ENCODE measurements at regions not wholly inside any gene's neighbourhood (a gene's known extent, or its start where the extent isn't known, plus 50 kb on each side); places are given as distances from the start of the nearest gene placed in this dataset.

DNA sequence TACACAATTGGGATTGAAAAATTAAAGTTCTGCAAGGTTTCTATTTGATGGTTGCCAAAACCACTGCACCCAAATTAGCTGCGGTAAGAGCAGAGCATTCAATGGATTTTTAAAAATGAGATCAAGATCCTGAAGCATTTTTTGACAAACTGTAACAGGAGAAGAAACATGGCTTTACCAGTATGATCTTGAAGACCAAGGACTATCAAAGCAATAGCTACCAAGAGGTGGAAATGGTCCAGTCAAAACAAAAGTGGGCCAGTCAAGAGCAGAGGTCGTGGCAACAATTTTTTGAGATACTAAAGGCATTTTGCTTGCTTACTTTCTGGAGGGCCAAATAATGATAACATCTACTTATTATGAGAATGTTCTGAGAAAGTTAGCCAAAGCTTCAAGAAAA, 186.8 kb downstream of the RDH14 start:
- DNase-seq: no peak

DNA sequence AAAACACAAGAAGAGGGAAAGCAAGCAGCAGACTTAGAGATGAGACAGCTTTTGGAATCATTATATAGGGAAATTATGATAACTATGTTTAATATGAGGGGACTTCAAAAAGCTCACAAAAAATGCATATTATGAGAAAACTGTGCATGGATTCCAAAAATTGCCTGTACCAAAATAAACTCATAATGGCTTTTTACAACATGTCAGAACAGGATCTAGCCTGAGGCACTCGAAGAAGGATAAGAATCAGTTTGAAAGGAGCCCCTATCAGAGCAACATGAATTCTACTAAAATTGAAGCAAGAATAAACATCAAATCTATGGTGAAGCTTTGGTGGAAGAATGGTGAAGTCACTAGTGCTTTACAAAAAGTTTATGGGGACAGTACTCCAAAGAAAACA, 187.4 kb downstream of the RDH14 start:
- no peak for DNase-seq

DNA sequence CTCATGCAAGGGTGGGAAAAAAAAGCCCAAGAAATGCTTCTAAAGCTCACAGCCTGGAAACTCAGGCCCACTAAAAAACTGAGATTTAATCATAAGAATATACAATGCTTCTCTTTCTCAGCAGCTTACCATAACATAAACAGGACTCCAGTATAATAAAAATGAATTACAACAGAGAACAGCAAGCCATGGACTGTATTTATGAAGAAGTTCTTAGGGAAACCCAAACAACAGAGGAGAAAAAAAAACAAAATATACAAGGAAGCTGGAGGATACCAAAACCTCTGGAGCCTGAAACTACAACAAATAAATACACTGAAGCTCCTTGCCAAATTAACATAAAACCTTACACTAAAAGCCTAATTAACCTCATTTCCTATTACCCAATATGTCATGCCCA, 187.8 kb downstream of the RDH14 start:
- DNase-seq: no peak

DNA sequence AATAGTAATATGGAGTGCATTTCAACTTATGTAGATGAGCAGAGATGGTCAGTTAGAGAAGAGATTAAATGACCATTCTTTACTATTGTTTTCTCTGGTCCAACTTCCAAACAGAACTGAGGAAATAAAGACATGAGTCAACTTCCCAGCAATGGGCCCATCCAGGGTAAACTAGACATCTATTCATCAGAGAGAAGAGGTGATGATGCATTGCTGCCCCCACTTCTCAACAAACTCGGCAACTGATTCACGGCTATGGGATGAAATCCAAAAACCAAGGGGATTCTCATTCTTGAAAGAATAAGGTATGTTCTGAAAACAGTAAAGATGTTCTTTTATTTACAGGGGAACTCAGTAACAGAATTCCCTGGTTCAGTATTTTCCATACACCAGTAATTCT, 190.7 kb downstream of the RDH14 start:
- DNase-seq: no peak

DNA sequence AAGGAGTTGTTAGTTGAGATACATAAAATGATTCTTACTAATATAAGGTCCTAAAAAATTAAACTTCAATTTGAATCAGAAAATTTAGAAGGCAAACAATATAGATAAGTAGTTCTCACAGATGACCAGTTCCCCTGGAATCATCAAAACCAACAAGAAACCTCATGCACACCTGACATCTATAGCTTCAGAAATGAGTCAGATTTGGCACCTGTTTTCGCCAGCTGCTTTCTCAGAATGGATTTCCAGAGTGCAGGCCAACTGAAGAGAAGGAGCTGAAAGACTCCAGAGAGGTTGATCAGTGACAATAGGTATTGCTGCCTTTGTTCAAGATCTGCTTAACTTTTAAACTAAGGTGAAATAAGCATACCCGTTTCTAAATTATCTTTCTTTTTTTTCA, 192.4 kb downstream of the RDH14 start:
- DNase-seq: no peak

DNA sequence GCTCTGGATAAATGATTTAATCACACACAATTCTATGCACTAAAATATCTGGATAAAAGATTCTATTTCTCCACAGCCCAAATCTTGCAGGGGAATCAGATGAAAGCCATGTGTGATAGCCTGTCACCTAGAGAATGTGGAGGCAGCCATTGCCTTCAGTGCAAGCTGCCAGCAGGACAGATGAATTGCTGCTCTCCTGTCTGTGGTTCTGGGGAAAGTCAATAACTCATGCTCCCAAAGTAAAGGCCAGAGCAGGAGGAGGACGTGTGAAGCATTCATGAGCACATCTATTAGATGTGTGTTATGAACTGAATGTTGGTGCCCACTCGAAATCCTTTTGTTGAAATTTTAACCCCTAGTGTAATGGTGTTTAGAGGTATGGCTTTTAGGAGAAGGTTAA, 195.1 kb downstream of the RDH14 start:
- no peak for DNase-seq

DNA sequence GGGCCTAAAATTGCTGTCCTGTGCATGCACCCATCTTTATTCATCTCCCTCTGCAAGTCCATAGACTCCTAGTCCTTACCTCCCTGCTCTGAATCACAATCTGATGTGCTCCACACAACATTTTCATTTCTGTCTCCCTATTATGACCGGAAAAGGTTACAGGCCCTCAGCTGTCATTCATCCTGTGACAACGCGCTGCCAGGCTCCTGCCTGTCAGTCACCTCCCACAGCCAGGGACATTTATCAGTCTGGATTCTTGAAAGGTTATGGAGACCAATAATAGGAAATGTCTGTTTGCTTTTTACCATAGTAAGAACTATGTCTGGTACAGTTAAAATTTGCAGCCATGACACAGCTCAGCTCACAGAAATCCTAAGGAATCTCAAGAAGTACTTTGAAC, 197.1 kb downstream of the RDH14 start:
- no peak for DNase-seq

DNA sequence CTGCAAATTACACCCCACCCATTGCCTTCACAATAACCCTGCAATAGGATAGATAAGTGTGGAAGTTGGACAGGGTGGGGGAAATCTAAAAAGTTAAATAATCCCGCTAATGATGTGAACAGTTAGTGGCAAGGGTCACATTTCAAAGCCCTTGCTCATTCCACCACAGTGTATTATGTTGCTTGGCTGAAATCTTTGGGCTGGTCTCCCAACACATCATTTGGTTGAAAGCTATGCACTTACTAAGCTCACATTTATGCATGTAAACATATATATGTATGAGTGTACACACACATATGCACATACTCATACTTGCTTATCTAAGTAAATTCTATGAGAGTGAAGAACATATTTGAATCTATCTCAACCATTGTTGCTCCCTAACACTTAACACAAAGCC, 197.8 kb downstream of the RDH14 start:
- DNase-seq: no peak

DNA sequence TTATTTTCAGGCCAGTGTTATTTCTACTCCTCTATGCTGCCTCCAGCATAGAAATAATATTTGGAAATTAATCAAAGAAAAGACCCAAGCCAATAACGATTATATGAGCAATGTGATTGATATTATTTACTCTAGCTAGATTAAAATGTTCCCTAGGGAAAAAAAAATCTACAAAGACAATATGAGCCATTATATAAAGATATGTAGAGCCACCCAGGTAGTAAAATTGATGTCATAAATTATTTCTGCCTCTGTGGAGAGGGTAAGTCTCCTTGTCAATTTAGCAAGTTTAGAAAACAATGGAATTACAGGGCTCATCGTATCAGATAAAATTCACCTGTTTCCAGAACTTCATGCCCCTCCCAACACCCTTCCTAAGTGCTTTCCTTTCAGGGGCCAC, 202.9 kb downstream of the RDH14 start:
- no peak for DNase-seq

DNA sequence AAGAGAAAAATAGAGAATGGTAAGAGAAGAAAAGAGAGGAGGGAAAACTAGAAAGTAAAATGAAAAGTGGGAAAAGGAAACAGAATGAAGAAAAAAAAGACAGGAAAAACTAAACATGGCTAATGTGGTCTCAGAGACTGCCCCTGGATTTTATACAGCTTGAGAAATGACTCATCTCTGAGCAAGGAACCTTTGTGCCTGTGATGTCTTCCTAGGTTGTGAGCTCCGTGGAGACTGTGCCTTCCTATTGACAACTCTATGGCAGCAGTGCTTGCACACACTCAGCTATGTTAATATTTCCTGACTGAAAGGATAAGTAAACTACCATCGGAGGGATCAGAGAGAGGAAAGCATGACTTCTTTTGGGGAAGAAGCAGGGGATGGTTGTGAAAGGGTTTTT, 203.8 kb downstream of the RDH14 start:
- DNase-seq: no peak

DNA sequence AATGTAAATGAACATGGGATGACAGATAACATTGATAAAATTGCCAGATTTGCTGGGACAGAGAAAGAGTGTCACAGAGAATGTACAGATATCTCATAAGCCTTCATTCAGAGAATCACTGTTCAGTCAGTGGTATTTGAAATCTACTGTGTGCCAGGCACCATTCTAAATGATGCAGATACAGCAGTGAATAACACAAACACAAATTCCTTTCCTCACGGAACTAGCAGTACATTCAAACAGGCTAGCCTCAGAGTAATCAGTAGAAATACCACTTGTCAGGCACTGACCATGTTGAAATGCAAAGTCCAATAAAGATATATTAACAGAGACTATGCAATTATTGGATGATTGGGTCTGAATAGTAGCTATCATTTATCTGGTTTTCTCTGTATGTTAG, 211.0 kb downstream of the RDH14 start:
- DNase-seq: no peak

DNA sequence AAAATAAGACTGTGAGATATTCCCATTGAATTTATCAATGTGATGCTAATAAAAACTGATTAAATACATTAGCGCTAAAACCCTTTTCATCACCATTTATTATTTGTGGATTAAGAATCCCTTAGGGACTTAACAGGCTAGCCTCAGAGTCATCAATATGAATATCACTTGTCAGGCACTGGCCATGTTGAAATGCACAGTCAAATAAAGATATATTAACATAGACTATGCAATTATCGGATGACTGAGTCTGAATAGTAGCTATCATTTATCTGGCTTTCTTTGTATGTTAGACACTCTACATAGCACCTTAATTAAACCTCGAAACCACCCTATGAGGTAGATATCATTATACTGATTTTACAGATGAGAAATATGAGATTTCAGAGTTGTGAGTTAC, 213.6 kb downstream of the RDH14 start:
- no peak for DNase-seq

DNA sequence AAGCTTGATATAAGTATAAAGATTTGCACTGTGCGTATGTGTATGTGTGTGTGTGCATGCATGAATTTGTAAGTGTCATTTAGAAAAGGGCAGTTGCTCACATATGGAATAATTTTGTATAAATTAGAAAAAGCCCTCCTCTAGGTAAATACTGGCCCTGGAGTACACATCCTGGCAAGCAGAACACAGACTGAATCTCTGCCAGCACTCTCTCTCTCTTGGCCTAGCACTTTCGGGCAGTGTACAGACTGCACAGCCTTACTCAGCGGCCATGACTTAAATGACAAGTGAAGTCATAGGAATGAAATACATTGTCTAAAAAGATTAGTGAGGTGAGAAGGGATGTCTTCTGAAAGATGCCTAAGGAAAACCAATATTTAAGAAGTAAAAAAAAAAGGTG, 214.1 kb downstream of the RDH14 start:
- DNase-seq: no peak

DNA sequence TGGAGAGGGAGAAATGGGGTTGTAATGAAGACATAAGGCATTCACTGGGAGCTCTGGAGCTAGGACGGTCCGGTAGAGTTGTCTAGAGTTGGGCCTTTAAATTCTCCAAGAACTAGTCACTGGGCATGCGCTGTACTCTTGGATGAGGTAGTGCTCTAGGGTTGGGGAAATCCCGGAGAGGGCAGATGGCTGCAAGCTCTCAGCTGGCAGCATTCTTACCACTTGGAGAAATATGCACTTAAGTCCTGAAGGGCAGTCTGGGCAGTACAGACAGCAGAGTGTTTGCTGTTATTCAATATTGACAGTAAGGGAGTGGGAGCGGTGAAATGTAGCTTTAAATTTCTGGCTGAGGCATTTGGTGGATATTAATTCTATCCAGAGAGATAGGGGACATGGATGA, 214.6 kb downstream of the RDH14 start:
- DNase-seq: no peak

DNA sequence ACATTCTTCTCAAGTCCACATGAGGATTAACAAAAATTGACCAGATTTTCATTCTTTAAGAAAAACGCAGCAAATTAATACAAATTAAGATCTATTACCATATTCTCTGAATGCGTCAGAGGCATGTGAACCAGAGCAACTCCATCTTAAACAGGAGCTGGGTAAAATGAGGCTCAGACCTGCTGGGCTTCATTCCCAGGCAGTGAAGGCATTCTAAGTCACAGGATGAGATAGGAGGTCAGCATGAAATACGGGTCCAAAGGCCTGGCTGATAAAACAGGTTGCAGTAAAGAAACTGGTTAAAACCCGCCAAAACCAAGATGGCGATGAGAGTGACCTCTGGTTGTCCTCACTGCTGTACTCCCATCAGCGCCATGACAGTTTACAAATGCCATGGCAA, 217.6 kb downstream of the RDH14 start:
- DNase-seq: no peak

DNA sequence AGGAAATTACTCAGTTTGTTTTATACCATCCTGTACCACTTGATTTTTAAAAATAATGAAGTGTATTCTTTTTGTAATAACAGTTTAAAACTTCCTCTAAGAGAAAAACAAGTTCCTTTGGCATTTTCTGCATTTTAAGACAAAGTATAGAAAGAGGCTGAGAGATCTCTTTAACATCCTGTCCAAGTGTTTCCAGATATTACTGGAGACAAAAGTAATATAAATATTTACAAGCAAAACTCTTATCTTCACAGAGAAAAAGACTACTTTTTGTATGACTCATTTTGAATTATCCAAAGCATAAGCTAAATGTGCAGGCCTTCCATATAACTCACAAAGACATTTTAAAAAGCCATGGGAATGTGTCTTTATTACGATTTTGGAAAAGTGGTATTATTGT, 221.1 kb downstream of the RDH14 start:
- DNase-seq: no peak

DNA sequence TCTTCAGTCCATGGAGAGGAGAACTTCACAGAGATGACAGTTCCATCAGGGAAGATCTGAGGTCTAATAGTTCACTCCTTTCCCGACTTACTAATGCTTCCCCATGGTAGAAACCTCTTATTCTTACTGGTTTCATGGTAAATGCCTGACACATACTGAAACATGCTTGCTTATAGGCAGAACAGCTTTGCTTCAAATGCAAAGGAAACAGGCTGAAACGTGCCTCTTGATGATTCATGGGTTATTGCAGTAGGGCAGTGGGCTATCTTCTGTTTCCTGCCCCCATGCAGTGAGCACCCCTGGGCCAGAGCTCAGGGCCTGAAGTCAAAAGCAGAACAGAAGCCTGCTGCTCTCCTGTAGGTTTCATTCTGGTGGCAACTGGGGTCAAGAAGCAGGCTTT, 223.5 kb downstream of the RDH14 start:
- DNase-seq: no peak

DNA sequence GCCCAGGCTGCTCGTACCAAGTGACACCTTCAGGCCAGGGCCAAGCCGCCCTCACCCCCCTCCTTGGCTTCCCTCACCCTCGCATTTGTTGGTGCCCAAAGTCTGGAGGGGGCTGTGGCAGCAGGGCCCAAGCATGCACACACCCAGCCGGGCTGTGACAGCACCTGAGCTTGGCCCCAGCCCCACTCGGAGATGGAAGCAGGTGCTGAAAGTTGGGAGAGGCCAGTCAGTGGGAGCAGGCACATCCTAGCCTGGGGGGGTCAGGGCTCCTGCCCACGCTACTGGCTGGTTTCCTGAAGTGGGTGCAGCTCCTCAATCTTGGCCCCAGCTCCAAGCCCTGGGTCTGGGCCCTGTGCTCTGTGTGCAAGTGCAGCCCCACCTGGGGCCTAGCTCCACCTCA, 228.0 kb downstream of the RDH14 start:
- no peak for DNase-seq

DNA sequence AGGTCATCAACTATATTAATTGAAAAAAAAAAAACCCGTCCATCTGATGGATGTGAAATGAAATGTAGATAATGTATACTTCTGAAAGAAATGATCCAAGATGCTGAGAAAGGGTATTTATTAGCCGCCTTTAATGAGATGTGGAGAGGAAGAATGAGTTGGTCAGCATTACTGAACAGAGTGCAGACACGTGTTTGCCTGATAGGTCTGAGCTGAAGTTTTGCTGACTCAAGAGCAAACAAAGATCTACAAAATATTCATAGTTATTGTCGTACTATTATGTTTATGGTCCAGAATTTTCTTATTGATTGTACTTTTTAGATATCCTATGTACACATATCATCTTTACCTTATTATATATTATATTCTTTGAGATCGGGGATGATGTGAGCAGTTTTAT, 235.3 kb downstream of the RDH14 start:
- no peak for DNase-seq

DNA sequence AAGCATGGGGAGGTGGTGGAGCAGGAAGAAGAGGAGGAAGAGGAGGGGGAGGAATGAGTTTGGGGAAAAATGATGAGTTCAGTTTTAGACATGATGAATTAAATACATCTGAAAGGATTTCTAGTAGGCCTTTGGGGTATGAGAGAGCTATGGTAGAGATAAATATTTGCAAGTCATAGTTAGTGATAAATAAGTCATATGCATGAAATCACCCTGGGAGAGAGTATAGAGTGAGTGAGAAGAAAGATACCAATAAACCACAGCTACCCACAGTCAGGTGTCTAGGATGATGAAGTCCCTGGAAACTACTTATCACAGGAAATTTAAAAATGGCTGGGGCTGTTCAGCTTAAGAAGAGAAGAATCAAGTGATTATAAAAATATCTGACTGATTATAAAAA, 240.5 kb downstream of the RDH14 start:
- no peak for DNase-seq

DNA sequence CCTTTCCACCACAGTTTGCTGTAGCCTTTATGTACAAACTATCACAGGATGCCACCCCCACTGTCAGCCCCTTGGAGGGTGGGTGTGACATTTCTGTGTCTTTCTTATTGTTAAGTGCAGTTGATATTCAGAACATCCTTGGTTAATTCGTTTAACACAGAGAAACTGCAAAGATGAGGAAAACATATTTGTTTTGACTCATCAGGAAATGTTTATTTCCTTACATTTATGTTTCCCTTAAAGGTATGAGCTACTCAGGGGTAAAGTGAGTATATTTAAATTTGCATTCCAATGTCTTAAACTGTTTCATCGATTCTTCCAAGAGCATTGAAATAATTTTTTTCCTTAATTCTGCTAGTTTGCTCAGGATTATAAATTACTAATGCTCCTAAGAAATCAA, 243.4 kb downstream of the RDH14 start:
- no peak for DNase-seq

DNA sequence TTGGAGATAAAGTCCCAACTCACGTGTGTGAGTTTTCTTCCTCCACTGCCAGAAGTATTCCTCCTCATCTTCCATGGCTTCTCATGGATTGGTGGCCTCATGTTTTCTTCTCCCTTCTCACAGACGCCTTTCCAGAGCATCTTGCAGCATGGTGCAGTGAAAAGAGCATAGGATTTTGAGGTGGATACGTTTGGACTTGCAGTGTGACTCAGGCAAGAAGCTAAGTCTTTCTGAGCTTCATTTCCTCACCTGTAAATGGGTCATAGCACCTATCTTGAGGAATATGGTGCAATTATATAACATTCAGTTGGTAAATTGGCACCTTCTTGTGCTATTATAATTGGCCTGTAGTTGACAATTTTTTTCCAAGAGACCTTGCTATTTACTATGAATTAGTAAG, 247.6 kb downstream of the RDH14 start:
- DNase-seq: no peak

DNA sequence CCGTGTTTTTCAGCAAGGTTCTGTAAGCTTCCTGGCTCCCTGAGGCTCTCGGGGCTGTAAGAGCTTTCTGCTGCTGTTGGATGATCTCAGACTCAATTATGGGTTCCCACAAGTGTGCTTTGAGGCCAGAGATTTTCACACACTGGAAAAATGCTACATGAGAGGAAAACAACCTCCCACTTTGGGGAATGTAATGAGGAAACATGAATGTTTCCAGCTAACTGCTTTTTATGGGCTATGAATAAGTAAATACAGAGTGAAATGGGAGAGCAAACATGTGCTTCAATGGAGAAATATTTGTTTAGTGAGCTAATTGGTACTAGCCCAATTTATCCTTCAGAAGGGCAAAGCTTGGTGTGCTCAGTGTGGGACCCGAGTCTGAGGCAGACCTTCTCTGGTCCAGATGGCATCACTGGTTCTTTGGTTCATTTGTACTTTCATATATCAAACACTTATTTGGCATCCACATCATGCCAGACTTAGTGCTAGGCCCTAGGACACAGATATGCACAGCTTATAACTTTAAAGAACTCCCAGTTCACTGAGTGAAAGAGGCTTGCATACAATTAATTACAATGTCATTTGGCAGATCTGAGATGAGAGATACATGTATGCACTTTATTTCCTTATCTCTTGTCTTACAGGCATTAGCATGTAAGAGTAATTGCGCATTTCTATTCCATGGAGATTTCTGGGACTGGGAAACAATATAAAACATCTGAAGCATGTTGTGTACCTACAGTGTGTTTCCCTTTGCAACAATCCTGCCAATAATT, 248.8 kb downstream of the RDH14 start:
- DNase-seq: no peak

DNA sequence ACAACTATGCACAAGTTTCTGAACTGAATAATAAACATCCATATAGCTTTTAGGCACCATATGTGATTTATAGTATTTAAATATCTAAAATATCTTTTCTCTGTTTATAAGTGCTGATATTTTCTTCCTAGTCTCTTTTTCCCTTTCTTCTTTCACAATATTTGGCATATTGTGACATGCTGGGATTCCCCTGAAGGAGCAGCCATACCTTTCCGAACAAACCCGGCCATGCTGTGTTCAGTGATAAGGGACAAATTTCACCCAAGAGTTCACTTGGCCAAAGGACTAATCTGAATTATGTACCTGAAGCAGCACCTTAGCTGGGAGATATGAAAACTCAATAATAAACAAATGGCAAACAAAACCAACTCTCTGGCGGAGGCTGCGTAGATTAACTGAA, 250.8 kb downstream of the RDH14 start:
- DNase-seq: no peak

DNA sequence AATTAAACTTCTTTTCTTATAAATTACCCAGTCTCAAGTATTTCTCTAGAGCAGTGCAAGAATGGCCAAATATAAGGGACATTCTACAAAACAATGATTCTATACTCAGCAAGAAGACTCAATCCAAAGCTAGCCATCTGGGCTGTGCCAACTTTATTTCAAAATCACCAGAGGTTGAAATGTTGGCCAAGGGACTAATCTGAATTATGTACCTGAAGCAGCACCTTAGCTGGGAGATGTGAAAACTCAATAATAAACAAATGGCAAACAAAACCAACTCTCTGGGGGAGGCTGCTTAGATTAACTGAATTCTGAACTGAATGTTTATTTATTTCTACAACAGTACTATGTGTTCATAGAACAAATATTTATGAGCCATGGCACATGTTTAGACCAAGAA, 251.3 kb downstream of the RDH14 start:
- no peak for DNase-seq

DNA sequence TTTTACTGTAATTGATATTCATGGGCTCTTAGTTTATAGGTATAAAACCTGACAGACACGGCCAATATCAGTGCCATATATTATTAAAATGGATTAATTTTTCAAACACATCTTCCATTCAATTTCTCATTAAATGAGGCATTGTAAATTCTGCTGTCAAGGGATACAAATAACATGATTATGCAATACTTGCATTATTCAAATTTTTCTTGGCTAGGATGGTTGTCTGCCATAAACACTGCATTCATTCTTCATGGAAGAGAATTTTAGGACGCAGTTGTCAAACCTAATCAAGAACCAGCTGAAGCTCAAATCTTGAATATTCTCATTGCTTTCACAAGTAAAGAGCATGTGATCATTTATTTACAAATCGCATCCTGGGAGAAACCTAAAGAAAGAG, 255.6 kb downstream of the RDH14 start:
- no peak for DNase-seq
